ENCODE measurements at regions not wholly inside any gene's neighbourhood (a gene's known extent, or its start where the extent isn't known, plus 50 kb on each side); places are given as distances from the start of the nearest gene placed in this dataset.
"Not testable (repeated sequence)": the region's sequence is repeated elsewhere in the genome, so short reads cannot be mapped to it uniquely, and the experiment has no call there.

- not testable (repeated sequence) for FAIRE-seq
These were observed 64.8 kb upstream of the PROKR2 start for GRCh38 chr20:5381527-5381926.

GRCh38 chr20:5377484-5377883 lies 60.7 kb upstream of the PROKR2 start:
- no peak for FAIRE-seq

DNA sequence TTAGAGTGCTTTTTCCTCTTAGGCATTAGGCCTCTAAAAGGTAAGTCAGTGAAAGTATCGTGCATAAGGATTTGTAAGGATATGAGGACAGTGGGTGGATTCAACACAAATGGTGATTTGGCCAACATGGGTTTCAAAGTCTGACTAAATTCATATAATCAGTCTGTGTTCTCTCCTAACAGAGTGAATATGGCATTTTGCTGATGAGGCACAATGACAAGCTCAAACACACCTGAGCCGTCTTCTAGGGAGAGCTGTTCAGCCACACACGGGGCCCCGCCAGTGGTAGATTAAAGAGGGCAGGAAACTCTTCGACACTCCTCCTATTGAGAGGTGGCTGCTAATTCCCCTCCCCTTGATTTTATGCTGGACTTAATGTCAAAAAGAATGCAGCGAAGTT lies 59.5 kb upstream of the PROKR2 start:
- no peak for FAIRE-seq

DNA sequence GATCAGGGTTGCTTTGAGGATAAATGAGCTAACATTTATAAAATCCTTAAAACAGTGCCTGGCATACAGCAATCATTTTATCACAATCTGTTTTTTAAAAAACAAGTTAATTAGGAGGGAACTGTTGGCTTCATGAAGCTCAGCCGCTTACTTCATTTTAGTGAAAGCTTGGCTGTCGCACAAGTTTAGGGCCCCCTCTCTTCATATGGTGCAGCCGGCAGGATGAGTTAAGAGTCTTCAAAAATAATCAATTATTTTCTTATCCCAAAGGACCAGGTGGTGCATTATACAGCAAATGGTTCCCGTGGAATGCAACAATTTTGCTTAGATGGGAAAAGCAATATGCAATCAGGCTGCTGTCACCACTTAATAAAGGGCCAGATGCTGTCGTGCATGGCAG lies 57.4 kb upstream of the PROKR2 start:
- no peak for FAIRE-seq

DNA sequence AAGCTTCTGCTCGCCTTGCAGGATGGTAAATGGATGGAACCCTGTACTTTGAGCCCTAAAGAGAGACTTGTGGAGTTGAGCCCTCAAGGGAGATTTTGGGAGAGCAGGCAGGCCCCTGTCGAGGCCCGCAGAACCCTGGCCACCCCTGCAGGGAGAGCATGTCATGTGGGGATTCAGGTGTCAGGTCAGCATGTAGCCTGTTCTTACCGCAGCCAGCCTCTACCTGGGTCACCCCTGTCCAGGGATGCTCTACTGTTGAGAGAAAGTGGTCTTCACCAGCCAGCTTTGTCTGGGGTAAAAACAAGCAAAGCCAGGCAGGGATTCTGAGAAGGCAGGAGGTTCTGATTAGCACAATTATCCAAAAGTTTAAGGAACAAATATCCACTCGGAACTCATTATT lies 55.6 kb upstream of the PROKR2 start:
- FAIRE-seq = no peak

DNA sequence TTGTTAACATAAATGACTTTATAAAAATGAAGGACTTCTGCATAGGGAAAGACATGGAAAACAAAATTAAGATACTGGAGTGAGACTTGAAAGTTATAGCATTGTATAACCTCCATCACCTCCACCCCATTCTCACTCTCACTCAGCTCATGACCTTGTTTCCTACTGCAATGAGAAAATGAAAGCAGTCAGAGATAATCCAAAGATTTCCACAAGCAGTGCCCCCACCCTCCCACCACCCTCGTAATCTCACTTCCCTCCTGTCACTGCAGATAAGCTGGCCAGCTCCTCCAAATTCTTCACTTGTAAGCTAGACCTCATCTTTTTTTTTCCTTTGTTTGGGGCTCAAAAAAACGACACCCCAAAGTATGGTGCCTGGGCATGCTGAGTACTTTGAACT lies 52.9 kb upstream of the PROKR2 start:
- no peak for FAIRE-seq
